Effector memory CD4-positive, alpha-beta T cell (primary cell): ENCODE measurements at regions not wholly inside any gene's neighbourhood (a gene's known extent, or its start where the extent isn't known, plus 50 kb on each side); places are given as distances from the start of the nearest gene placed in this dataset.

Experiments used
- DNase-seq, 3 donors: peaks; one replicate each; pipeline ENCODE4 v3.0.0-alpha.2; 2020
- H3K27ac ChIP-seq: 2 replicates; pipeline ENCODE4 v1.7.0; 2013; ENCODE audit warnings: mild to moderate bottlenecking, low read length, moderate library complexity; ENCODE audit not compliant: insufficient read depth, poor library complexity, severe bottlenecking
- H3K27me3 ChIP-seq: replicated peaks from 2 replicates; pipeline ENCODE4 v1.7.0; 2013; ENCODE audit warnings: mild to moderate bottlenecking, low read length; ENCODE audit not compliant: insufficient read depth, control insufficient read depth, poor library complexity, severe bottlenecking
- H3K36me3 ChIP-seq: 2 replicates; pipeline ENCODE4 v1.7.0; 2013; ENCODE audit warnings: mild to moderate bottlenecking, low read length, moderate library complexity; ENCODE audit not compliant: control insufficient read depth, insufficient read depth
- H3K4me1 ChIP-seq: 2 replicates; pipeline ENCODE4 v1.7.0; 2013; ENCODE audit warnings: low read length, mild to moderate bottlenecking; ENCODE audit not compliant: control insufficient read depth, insufficient read depth, poor library complexity, severe bottlenecking
- H3K4me3 ChIP-seq: 2 replicates; pipeline ENCODE4 v1.7.0; 2013; ENCODE audit warnings: low read length, low read depth, mild to moderate bottlenecking; ENCODE audit not compliant: insufficient read depth, poor library complexity, severe bottlenecking
- H3K9me3 ChIP-seq: 2 replicates; pipeline ENCODE4 v1.7.0; 2013; ENCODE audit warnings: mild to moderate bottlenecking, low read length, moderate library complexity; ENCODE audit not compliant: control insufficient read depth

- no peak for DNase-seq
- H3K9me3 ChIP-seq, result no peaks in the 10 kb centered on the region
- H3K27ac ChIP-seq, result no peak overlapping the region
- no peaks in the 10 kb centered on the region for H3K4me1 ChIP-seq
- no peaks in the 10 kb centered on the region for H3K36me3 ChIP-seq
- no peaks in the 10 kb centered on the region for H3K27me3 ChIP-seq
- H3K4me3 ChIP-seq, result no peak overlapping the region
Observed at GRCh38 chr4:38601916-38602291, 62.1 kb upstream of the KLF3 start.

GRCh38 chr4:38603652-38604051 lies 60.3 kb upstream of the KLF3 start:
- no peak overlapping the region for H3K4me3 ChIP-seq
- no peaks in the 10 kb centered on the region for H3K36me3 ChIP-seq
- no peak overlapping the region for H3K27ac ChIP-seq
- DNase-seq, result no peak
- no peaks in the 10 kb centered on the region for H3K4me1 ChIP-seq
- H3K27me3 ChIP-seq, result no peaks in the 10 kb centered on the region
- H3K9me3 ChIP-seq, result no peaks in the 10 kb centered on the region

- H3K36me3 ChIP-seq, result no peaks in the 10 kb centered on the region
- no peaks in the 10 kb centered on the region for H3K9me3 ChIP-seq
- no peaks in the 10 kb centered on the region for H3K27me3 ChIP-seq
- H3K4me1 ChIP-seq, result no peaks in the 10 kb centered on the region
- no peak for DNase-seq
- no peak overlapping the region for H3K27ac ChIP-seq
- H3K4me3 ChIP-seq, result no peak overlapping the region
Observed at GRCh38 chr4:38605181-38605752, 58.7 kb upstream of the KLF3 start.

GRCh38 chr4:38605753-38606586 lies 58.0 kb upstream of the KLF3 start:
- H3K4me1 ChIP-seq, result no peaks in the 10 kb centered on the region
- H3K27me3 ChIP-seq, result no peaks in the 10 kb centered on the region
- no peak overlapping the region for H3K4me3 ChIP-seq
- no peak for DNase-seq
- H3K27ac ChIP-seq, result no peak overlapping the region
- no peaks in the 10 kb centered on the region for H3K36me3 ChIP-seq
- H3K9me3 ChIP-seq, result no peaks in the 10 kb centered on the region

GRCh38 chr4:38606587-38606905 lies 57.5 kb upstream of the KLF3 start:
- no peaks in the 10 kb centered on the region for H3K27me3 ChIP-seq
- H3K9me3 ChIP-seq, result no peaks in the 10 kb centered on the region
- H3K4me1 ChIP-seq, result no peaks in the 10 kb centered on the region
- H3K4me3 ChIP-seq, result no peak overlapping the region
- DNase-seq, result no peak
- no peaks in the 10 kb centered on the region for H3K36me3 ChIP-seq
- no peak overlapping the region for H3K27ac ChIP-seq

- no peaks in the 10 kb centered on the region for H3K36me3 ChIP-seq
- no peak for DNase-seq
- no peak overlapping the region for H3K4me3 ChIP-seq
- no peak overlapping the region for H3K27ac ChIP-seq
- H3K9me3 ChIP-seq, result no peaks in the 10 kb centered on the region
- H3K4me1 ChIP-seq, result no peaks in the 10 kb centered on the region
- no peaks in the 10 kb centered on the region for H3K27me3 ChIP-seq
Observed at GRCh38 chr4:38609614-38610013, 54.4 kb upstream of the KLF3 start.

- Histone ChIP-seq H3K4me1 (no peaks in the 10 kb centered on the region), H3K27ac (no peak overlapping the region), H3K27me3 (no peaks in the 10 kb centered on the region), H3K36me3 (no peaks in the 10 kb centered on the region), H3K9me3 (no peaks in the 10 kb centered on the region), H3K4me3 (no peak overlapping the region)
- no peak for DNase-seq
Observed at GRCh38 chr4:38610521-38610920, 53.5 kb upstream of the KLF3 start.

- Histone ChIP-seq H3K36me3 (no peaks in the 10 kb centered on the region), H3K27me3 (no peaks in the 10 kb centered on the region), H3K9me3 (no peaks in the 10 kb centered on the region), H3K4me1 (no peaks in the 10 kb centered on the region), H3K27ac (no peak overlapping the region), H3K4me3 (no peak overlapping the region)
- no peak for DNase-seq
Observed at GRCh38 chr4:38610966-38611431, 53.0 kb upstream of the KLF3 start.

GRCh38 chr4:38611676-38612075 lies 52.3 kb upstream of the KLF3 start:
- no peaks in the 10 kb centered on the region for H3K9me3 ChIP-seq
- no peaks in the 10 kb centered on the region for H3K27me3 ChIP-seq
- no peaks in the 10 kb centered on the region for H3K4me1 ChIP-seq
- DNase-seq, result no peak
- H3K27ac ChIP-seq, result no peak overlapping the region
- H3K36me3 ChIP-seq, result no peaks in the 10 kb centered on the region
- H3K4me3 ChIP-seq, result no peak overlapping the region

- H3K27ac ChIP-seq, result no peak overlapping the region
- H3K4me3 ChIP-seq, result no peak overlapping the region
- no peak for DNase-seq
- no peaks in the 10 kb centered on the region for H3K9me3 ChIP-seq
- H3K27me3 ChIP-seq, result no peaks in the 10 kb centered on the region
- H3K4me1 ChIP-seq, result no peaks in the 10 kb centered on the region
- H3K36me3 ChIP-seq, result no peaks in the 10 kb centered on the region
Observed at GRCh38 chr4:38612646-38613414, 51.2 kb upstream of the KLF3 start.
